T-helper 1 cell treated with Interleukin-12 subunit alpha and Interleukin-12 subunit beta and Interleukin-4 antibody, amounts not matched to agents 30 μg/mL and 1 μg/mL, for 36 hours (primary cell): ENCODE measurements at regions not wholly inside any gene's neighbourhood (a gene's known extent, or its start where the extent isn't known, plus 50 kb on each side); places are given as distances from the start of the nearest gene placed in this dataset.

Experiments
- H3K27ac Mint-ChIP-seq: one replicate; pipeline ENCODE4 v1.8.0; 2021; ENCODE audit warnings: mild to moderate bottlenecking, mixed read lengths
- H3K27me3 Mint-ChIP-seq: one replicate; pipeline ENCODE4 v1.8.0; 2021; ENCODE audit warnings: low read depth, mixed read lengths
- H3K36me3 Mint-ChIP-seq: one replicate; pipeline ENCODE4 v1.8.0; 2021; ENCODE audit warnings: low read depth, mixed read lengths
- H3K4me1 Mint-ChIP-seq: one replicate; pipeline ENCODE4 v1.8.0; 2021; ENCODE audit warnings: low read depth, mixed read lengths
- H3K4me3 Mint-ChIP-seq: one replicate; pipeline ENCODE4 v1.8.0; 2021; ENCODE audit warnings: mild to moderate bottlenecking, moderate library complexity, mixed read lengths
- H3K9me3 Mint-ChIP-seq: one replicate; pipeline ENCODE4 v1.8.0; 2021; ENCODE audit warnings: mixed read lengths

DNA sequence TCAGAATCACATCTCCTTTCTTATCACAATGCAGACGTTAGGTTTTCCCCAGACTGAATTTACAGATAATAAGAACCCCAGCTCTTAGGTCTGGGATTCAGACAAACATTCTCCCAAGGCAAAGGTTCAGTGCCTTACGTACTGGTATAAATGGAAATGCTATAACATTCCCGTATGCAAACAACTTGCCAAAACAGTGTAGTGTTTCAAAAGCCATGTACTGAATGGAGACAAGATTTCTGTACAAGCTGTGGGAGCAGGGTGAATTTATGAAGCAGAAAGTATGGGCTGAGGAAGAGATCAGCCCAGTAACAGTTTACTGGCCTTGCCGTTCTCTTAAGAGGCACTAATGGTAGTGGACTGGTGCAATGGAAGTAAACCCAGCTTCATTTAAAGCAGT, 225.5 kb upstream of the ZNF462 start:
- H3K4me1 Mint-ChIP-seq = no peaks in the 10 kb centered on the region
- H3K9me3 Mint-ChIP-seq = no peaks in the 10 kb centered on the region
- H3K27me3 Mint-ChIP-seq = no peaks in the 10 kb centered on the region
- no peaks in the 10 kb centered on the region for H3K36me3 Mint-ChIP-seq
- no peak overlapping the region for H3K4me3 Mint-ChIP-seq
- no peak overlapping the region for H3K27ac Mint-ChIP-seq

DNA sequence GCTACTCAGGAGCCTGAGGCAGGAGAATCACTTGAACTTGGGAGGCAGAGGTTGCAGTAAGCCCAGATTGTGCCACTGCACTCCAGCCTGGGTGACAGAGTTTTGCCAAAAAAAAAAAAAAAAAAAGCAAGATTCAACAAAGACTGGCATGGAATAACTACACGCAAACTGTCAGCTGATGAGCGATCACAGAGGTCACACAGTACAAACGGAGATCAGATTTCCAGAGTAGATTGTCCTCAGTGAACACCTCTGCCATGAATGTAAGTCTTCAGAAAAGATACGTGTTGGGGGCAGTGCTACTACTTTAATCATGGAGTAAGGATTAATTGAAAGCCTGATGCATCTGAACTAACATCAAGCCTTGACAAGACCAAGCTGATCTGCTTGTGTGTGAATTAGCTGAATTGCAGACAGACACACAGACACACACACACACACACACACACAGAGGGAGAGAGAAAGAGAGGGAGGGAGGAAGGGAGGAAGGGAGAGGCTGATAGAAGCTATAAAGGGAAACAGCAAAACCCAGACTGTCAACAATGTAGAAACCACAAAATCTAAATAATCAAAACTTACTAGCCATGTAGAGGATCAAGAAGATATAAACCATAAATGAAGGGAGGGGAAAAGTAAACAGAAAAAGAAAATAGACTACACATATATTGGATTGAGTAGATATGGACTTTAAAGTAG, 222.9 kb upstream of the ZNF462 start:
- no peaks in the 10 kb centered on the region for H3K9me3 Mint-ChIP-seq

DNA sequence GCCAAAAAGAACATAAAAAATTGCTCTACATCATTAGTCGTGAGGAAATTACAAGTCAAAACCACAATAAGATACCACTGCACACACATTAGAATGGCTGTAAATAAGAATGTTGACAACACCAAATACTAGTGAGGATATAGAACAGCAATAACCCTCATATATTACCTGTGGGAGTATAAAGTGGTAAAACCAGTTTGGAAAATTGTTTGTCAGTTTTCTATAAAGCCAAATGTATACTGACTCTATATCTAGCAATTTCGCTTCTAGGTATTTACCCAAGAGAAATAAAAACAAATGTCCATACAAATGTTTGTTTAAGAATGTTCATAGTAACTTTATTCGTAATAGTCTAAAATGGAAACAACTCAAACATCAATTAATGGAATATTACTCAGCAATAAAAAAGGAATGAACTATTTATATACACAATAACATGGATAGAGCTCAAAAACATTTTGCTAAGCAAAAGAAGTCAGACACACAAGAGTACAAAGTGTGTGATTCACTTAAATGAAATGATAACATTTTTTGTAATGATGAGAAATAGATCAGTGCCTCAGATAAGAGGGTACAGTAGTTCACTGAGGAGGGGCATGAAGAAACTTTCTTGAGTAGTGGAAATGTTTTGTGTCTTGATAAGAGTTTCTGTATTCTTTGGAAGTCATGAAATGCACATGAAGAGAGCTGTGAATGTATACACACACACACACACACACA, 219.6 kb upstream of the ZNF462 start:
- no peaks in the 10 kb centered on the region for H3K36me3 Mint-ChIP-seq
- no peak overlapping the region for H3K4me3 Mint-ChIP-seq
- H3K27ac Mint-ChIP-seq = no peak overlapping the region
- no peaks in the 10 kb centered on the region for H3K4me1 Mint-ChIP-seq
- no peaks in the 10 kb centered on the region for H3K27me3 Mint-ChIP-seq
- H3K9me3 Mint-ChIP-seq = no peaks in the 10 kb centered on the region

More for the DNA sequence above, 222.9 kb upstream of the ZNF462 start:
- Mint-ChIP-seq H3K4me3 (no peak overlapping the region), H3K36me3 (no peaks in the 10 kb centered on the region), H3K27ac (no peak overlapping the region), H3K27me3 (no peaks in the 10 kb centered on the region), H3K4me1 (no peaks in the 10 kb centered on the region)

GRCh38 chr9:106644661-106645060, 218.3 kb upstream of the ZNF462 start:
- Mint-ChIP-seq H3K36me3 (no peaks in the 10 kb centered on the region), H3K27ac (no peak overlapping the region), H3K27me3 (no peaks in the 10 kb centered on the region), H3K4me1 (no peaks in the 10 kb centered on the region), H3K9me3 (no peaks in the 10 kb centered on the region), H3K4me3 (no peak overlapping the region)

GRCh38 chr9:106648799-106649198, 214.2 kb upstream of the ZNF462 start:
- Mint-ChIP-seq H3K4me1 (no peaks in the 10 kb centered on the region), H3K9me3 (peaks cover 5% of the 10 kb centered on the region), H3K4me3 (no peak overlapping the region), H3K36me3 (no peaks in the 10 kb centered on the region), H3K27ac (no peak overlapping the region), H3K27me3 (no peaks in the 10 kb centered on the region)

- no peak overlapping the region for H3K27ac Mint-ChIP-seq
- H3K4me1 Mint-ChIP-seq = no peaks in the 10 kb centered on the region
- H3K4me3 Mint-ChIP-seq = no peak overlapping the region
- H3K9me3 Mint-ChIP-seq = peaks cover 11% of the 10 kb centered on the region
- no peaks in the 10 kb centered on the region for H3K27me3 Mint-ChIP-seq
- no peaks in the 10 kb centered on the region for H3K36me3 Mint-ChIP-seq
Measured at GRCh38 chr9:106649664-106650063, 213.3 kb upstream of the ZNF462 start.

DNA sequence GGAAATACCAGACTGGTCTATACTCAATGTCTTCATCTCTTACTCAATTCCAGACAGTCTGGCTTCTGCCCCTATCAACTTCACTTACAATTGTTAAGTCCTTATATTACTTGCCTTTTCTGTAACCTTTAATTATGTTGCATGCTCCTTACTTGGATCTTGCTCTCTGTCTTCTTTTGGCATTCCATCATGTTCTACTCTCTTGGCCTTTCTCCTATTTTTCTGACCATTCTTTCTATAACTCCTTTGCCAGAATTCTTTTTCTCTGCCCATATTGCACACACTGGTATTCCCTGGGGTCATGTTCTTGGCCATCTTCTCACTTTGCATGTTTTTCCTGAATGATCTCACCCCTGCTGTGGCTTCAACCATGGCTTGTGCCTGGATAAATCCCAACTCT, 209.8 kb upstream of the ZNF462 start:
- H3K9me3 Mint-ChIP-seq = peaks cover 11% of the 10 kb centered on the region
- H3K4me3 Mint-ChIP-seq = no peak overlapping the region
- H3K36me3 Mint-ChIP-seq = no peaks in the 10 kb centered on the region
- no peaks in the 10 kb centered on the region for H3K27me3 Mint-ChIP-seq
- no peaks in the 10 kb centered on the region for H3K4me1 Mint-ChIP-seq
- H3K27ac Mint-ChIP-seq = no peak overlapping the region

DNA sequence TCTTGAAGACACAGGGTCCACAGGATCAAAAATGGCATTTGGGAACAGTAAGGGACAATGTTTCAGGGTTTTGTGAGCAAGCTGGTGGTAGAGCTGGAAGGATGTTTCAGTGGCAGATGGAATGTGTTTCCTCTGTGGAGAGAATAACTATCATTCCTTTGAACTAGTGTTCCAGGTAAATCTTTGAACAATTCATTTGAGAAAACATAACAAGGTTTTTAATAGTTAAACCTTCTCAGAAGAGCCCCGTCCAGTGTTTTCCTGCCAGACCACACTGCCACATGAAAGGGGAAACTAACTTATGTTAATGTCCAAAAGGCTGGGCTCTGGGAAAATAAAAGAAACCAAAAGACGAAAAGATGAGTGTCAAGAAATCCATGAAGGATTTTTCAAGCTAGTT, 207.0 kb upstream of the ZNF462 start:
- no peak overlapping the region for H3K27ac Mint-ChIP-seq
- H3K36me3 Mint-ChIP-seq = no peaks in the 10 kb centered on the region
- no peaks in the 10 kb centered on the region for H3K4me1 Mint-ChIP-seq
- no peak overlapping the region for H3K4me3 Mint-ChIP-seq
- no peaks in the 10 kb centered on the region for H3K27me3 Mint-ChIP-seq
- H3K9me3 Mint-ChIP-seq = peaks cover 11% of the 10 kb centered on the region

DNA sequence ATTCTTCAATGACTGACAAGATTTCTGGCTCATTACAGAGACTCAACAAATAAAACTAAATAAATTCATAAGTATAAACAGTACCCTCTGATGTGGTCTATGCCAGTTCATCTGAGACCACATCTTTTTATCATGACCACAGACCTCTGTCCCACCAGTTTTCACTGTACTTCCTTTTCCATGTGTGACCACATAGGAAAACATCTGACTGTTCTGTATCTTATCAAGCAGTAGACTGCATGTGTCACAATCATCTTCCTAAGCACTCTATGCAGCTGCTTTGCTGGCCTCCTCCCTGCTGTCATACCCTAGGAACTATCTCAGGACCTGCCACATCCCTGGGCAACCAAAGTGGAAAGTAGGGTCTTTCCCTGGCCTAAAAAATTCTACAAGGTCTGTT, 205.0 kb upstream of the ZNF462 start:
- Mint-ChIP-seq H3K4me3 (no peak overlapping the region), H3K36me3 (no peaks in the 10 kb centered on the region), H3K9me3 (peaks cover 11% of the 10 kb centered on the region), H3K27me3 (no peaks in the 10 kb centered on the region), H3K4me1 (no peaks in the 10 kb centered on the region), H3K27ac (no peak overlapping the region)

DNA sequence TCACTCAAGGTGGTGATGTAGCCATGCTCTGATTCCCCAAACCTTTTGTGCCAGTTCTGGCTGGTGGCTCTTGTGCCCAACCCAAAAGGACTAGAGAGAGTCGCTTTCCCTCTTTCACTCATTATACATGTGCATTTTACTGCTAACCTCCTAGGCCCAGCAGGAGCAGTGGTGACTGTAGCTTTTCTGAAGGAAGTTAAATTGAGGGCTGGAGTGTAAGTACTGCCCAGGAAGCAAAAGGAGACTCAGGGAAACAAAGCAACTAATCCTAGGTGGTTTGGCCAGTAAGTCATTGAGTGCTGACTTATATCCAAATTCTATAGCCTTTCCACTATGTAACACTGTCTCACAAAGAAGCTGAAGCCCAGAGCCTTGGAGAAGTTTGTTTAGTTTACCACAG, 194.4 kb upstream of the ZNF462 start:
- Mint-ChIP-seq H3K4me1 (no peaks in the 10 kb centered on the region), H3K36me3 (no peaks in the 10 kb centered on the region), H3K9me3 (no peaks in the 10 kb centered on the region), H3K27me3 (no peaks in the 10 kb centered on the region), H3K27ac (no peak overlapping the region), H3K4me3 (no peak overlapping the region)

GRCh38 chr9:106669835-106670234, 193.1 kb upstream of the ZNF462 start:
- H3K27me3 Mint-ChIP-seq = no peaks in the 10 kb centered on the region
- H3K9me3 Mint-ChIP-seq = no peaks in the 10 kb centered on the region
- no peaks in the 10 kb centered on the region for H3K36me3 Mint-ChIP-seq
- no peak overlapping the region for H3K27ac Mint-ChIP-seq
- H3K4me1 Mint-ChIP-seq = no peaks in the 10 kb centered on the region
- H3K4me3 Mint-ChIP-seq = no peak overlapping the region

DNA sequence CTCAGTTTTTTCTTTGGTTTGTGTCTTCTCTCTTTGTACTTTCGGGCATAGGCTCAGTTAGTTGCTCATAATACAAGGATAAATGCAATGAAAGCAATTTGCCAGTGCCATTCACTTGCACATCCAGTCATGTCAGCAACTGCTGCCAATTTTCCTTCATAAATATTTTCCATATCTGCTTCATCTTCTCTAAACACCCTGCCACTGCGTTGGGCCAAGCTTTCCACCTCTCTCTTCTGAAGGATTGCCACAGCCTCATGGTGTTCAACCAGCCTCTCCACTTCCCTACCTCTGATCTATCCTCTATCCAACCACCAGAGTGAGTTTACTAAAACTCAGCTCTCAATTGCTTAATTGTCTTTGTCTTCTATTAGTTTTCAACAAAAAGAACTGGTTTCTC, 192.5 kb upstream of the ZNF462 start:
- H3K9me3 Mint-ChIP-seq = no peaks in the 10 kb centered on the region
- no peak overlapping the region for H3K27ac Mint-ChIP-seq
- H3K4me1 Mint-ChIP-seq = no peaks in the 10 kb centered on the region
- no peaks in the 10 kb centered on the region for H3K36me3 Mint-ChIP-seq
- H3K4me3 Mint-ChIP-seq = no peak overlapping the region
- H3K27me3 Mint-ChIP-seq = no peaks in the 10 kb centered on the region

- H3K4me3 Mint-ChIP-seq = no peak overlapping the region
- no peaks in the 10 kb centered on the region for H3K4me1 Mint-ChIP-seq
- no peaks in the 10 kb centered on the region for H3K27me3 Mint-ChIP-seq
- no peak overlapping the region for H3K27ac Mint-ChIP-seq
- H3K36me3 Mint-ChIP-seq = no peaks in the 10 kb centered on the region
- no peaks in the 10 kb centered on the region for H3K9me3 Mint-ChIP-seq
Measured at GRCh38 chr9:106675780-106676179, 187.2 kb upstream of the ZNF462 start.

DNA sequence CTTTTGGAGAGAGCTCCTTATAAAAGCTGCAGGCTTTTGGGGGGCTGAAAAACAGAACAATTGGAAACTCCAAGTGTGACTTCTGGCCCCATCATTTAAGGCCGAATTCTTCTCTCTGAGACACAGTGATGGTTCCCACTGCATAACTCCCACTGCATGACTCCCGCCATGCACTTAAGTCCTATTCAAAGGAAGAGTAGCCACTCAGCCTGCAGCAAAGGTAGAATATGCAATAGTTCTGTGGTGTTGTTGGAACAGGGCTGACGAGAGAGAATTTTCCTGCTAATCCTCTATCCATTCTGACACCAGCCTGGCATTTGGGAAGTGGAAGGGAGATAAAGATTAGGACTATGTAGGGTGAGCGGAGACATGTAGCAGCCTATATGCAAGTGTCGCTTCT, 185.6 kb upstream of the ZNF462 start:
- Mint-ChIP-seq H3K27ac (no peak overlapping the region), H3K9me3 (no peaks in the 10 kb centered on the region), H3K4me3 (no peak overlapping the region), H3K4me1 (no peaks in the 10 kb centered on the region), H3K36me3 (no peaks in the 10 kb centered on the region), H3K27me3 (no peaks in the 10 kb centered on the region)

- Mint-ChIP-seq H3K27ac (no peak overlapping the region), H3K36me3 (no peaks in the 10 kb centered on the region), H3K4me1 (no peaks in the 10 kb centered on the region), H3K27me3 (no peaks in the 10 kb centered on the region), H3K9me3 (no peaks in the 10 kb centered on the region), H3K4me3 (no peak overlapping the region)
Measured at GRCh38 chr9:106677830-106678229, 185.1 kb upstream of the ZNF462 start.
